Astrocyte (in vitro differentiated cells and primary cell): ENCODE measurements at regions not wholly inside any gene's neighbourhood (a gene's known extent, or its start where the extent isn't known, plus 50 kb on each side); places are given as distances from the start of the nearest gene placed in this dataset.
"Not testable (repeated sequence)": the region's sequence is repeated elsewhere in the genome, so short reads cannot be mapped to it uniquely, and the experiment has no call there.

Experiments
- DNase-seq: peaks from one replicate; pipeline ENCODE4 v3.0.0-alpha.2; 2010; ENCODE audit warnings: low read depth
- FAIRE-seq: peaks from 2 replicates; lab custom pipeline; 2011; peaks lifted over from hg19 to GRCh38; lab: Jason Lieb, UNC
- H2AFZ ChIP-seq: 2 replicates; pipeline ENCODE4 v1.6.0; 2012; ENCODE audit warnings: low read depth, low read length, inconsistent platforms
- H3K27ac ChIP-seq: 2 replicates; pipeline ENCODE4 v1.5.1; 2011; ENCODE audit warnings: low read depth, low read length, inconsistent platforms
- H3K27me3 ChIP-seq: 2 replicates; pipeline ENCODE4 v1.6.0; 2011; ENCODE audit warnings: low read length, inconsistent platforms; ENCODE audit not compliant: insufficient read depth
- H3K36me3 ChIP-seq: 2 replicates; pipeline ENCODE4 v1.5.1; 2011; ENCODE audit warnings: low read length, inconsistent platforms; ENCODE audit not compliant: insufficient read depth
- H3K4me1 ChIP-seq: 2 replicates; pipeline ENCODE4 v1.5.1; 2011; ENCODE audit warnings: low read length, inconsistent platforms; ENCODE audit not compliant: insufficient read depth
- H3K4me2 ChIP-seq: 2 replicates; pipeline ENCODE4 v1.6.0; 2012; ENCODE audit warnings: low read length, inconsistent platforms
- H3K4me3 ChIP-seq: 2 replicates; pipeline ENCODE4 v1.5.1; 2011; ENCODE audit warnings: low read depth, mild to moderate bottlenecking, low read length, inconsistent platforms; ENCODE audit not compliant: insufficient read depth
- H3K79me2 ChIP-seq: 2 replicates; pipeline ENCODE4 v1.6.0; 2012; ENCODE audit warnings: mild to moderate bottlenecking, low read length, inconsistent platforms; ENCODE audit not compliant: insufficient read depth
- H3K9ac ChIP-seq: 2 replicates; pipeline ENCODE4 v1.6.0; 2012; ENCODE audit warnings: mild to moderate bottlenecking, low read length, inconsistent platforms
- H3K9me3 ChIP-seq: 2 replicates; pipeline ENCODE4 v1.5.1; 2012; ENCODE audit warnings: low read depth, mild to moderate bottlenecking, low read length, inconsistent platforms; ENCODE audit not compliant: insufficient read depth
- H4K20me1 ChIP-seq: 2 replicates; pipeline ENCODE4 v1.6.0; 2012; ENCODE audit warnings: low read length, inconsistent platforms; ENCODE audit not compliant: insufficient read depth
- H3K27ac Mint-ChIP-seq: one replicate; pipeline ENCODE4 v1.8.0; 2021; ENCODE audit warnings: mild to moderate bottlenecking, mixed read lengths; ENCODE audit not compliant: unreplicated experiment
- H3K27me3 Mint-ChIP-seq: one replicate; pipeline ENCODE4 v1.8.0; 2021; ENCODE audit warnings: low read depth, mixed read lengths; ENCODE audit not compliant: unreplicated experiment
- H3K36me3 Mint-ChIP-seq: one replicate; pipeline ENCODE4 v1.8.0; 2021; ENCODE audit warnings: low read depth, mixed read lengths; ENCODE audit not compliant: unreplicated experiment
- H3K4me1 Mint-ChIP-seq: one replicate; pipeline ENCODE4 v1.8.0; 2021; ENCODE audit warnings: low read depth, mixed read lengths; ENCODE audit not compliant: unreplicated experiment
- H3K4me3 Mint-ChIP-seq: one replicate; pipeline ENCODE4 v1.8.0; 2021; ENCODE audit warnings: mild to moderate bottlenecking, moderate library complexity, mixed read lengths; ENCODE audit not compliant: unreplicated experiment
- H3K9me3 Mint-ChIP-seq: one replicate; pipeline ENCODE4 v1.8.0; 2021; ENCODE audit warnings: mild to moderate bottlenecking, mixed read lengths; ENCODE audit not compliant: unreplicated experiment
- CTCF ChIP-seq: IDR thresholded peaks from 2 replicates; pipeline ENCODE4 v1.5.1; 2011; ENCODE audit warnings: low read depth, mild to moderate bottlenecking, inconsistent platforms, low read length, moderate library complexity; ENCODE audit not compliant: insufficient read depth
- EZH2 ChIP-seq: IDR thresholded peaks from 2 replicates; pipeline ENCODE4 v1.6.1; 2012; ENCODE audit warnings: mild to moderate bottlenecking, low read length, inconsistent platforms; ENCODE audit not compliant: insufficient read depth

DNA sequence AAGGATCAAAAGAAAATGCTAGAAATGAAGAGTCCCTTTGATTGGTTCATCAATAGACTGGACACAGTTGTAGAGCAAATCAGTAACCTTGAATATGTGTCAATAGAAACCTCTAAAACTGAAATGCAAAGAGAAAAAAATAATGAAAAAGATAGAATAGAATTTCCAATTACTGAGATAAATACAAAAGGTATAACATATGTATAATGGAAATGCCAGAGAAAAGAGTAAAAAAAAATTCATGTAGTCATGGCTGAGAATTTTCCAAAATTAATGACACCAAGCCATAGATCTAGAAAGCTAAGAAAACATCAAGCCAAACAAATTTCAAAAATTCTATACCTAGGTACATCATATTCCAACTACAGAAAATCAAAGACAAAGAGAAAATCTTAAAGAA lies 62.0 kb upstream of the HGF start:
- H2AFZ ChIP-seq: no peak overlapping the region
- H3K27me3 ChIP-seq: no peaks in the 10 kb centered on the region
- no peaks in the 10 kb centered on the region for H4K20me1 ChIP-seq
- no peak overlapping the region for H3K4me3 ChIP-seq
- no peaks in the 10 kb centered on the region for H3K79me2 ChIP-seq
- Mint-ChIP-seq H3K4me3 (no peak overlapping the region), H3K36me3 (no peaks in the 10 kb centered on the region), H3K4me1 (peaks cover 12% of the 10 kb centered on the region), H3K27ac (no peak overlapping the region), H3K9me3 (peaks cover 20% of the 10 kb centered on the region), H3K27me3 (no peaks in the 10 kb centered on the region)
- no peaks in the 10 kb centered on the region for H3K4me1 ChIP-seq
- no peak overlapping the region for H3K27ac ChIP-seq
- no peaks in the 10 kb centered on the region for H3K9me3 ChIP-seq
- H3K36me3 ChIP-seq: no peaks in the 10 kb centered on the region
- DNase-seq (no peak), FAIRE-seq (no peak)
- no peak for TF ChIP-seq EZH2
- TF ChIP-seq CTCF: no peak
- no peak overlapping the region for H3K4me2 ChIP-seq
- no peak overlapping the region for H3K9ac ChIP-seq

- H3K27ac ChIP-seq, DNase-seq, H3K27ac Mint-ChIP-seq, H2AFZ ChIP-seq, H3K4me3 ChIP-seq, H3K36me3 ChIP-seq, H3K9ac ChIP-seq, H3K79me2 ChIP-seq, FAIRE-seq, H3K4me3 Mint-ChIP-seq, H4K20me1 ChIP-seq, H3K4me1 ChIP-seq, H3K9me3 ChIP-seq, H3K36me3 Mint-ChIP-seq, H3K27me3 Mint-ChIP-seq, H3K4me2 ChIP-seq, H3K27me3 ChIP-seq: not testable (repeated sequence)
- H3K9me3 Mint-ChIP-seq: peaks cover 20% of the 10 kb centered on the region
- H3K4me1 Mint-ChIP-seq: peaks cover 12% of the 10 kb centered on the region
Observed at GRCh38 chr7:81829511-81829910, 59.7 kb upstream of the HGF start.

GRCh38 chr7:81822811-81823210 lies 53.0 kb upstream of the HGF start:
- Histone ChIP-seq H3K9me3 (no peaks in the 10 kb centered on the region), H3K27ac (no peak overlapping the region), H3K79me2 (no peaks in the 10 kb centered on the region), H4K20me1 (no peaks in the 10 kb centered on the region), H3K4me3 (no peak overlapping the region), H3K27me3 (no peaks in the 10 kb centered on the region), H3K9ac (no peak overlapping the region), H3K36me3 (no peaks in the 10 kb centered on the region), H3K4me2 (no peak overlapping the region), H3K4me1 (no peaks in the 10 kb centered on the region), H2AFZ (no peak overlapping the region)
- TF ChIP-seq EZH2 (no peak), CTCF (no peak)
- DNase-seq: no peak
- H3K36me3 Mint-ChIP-seq: no peaks in the 10 kb centered on the region
- H3K9me3 Mint-ChIP-seq: peaks cover 2% of the 10 kb centered on the region
- H3K27me3 Mint-ChIP-seq: no peaks in the 10 kb centered on the region
- no peak for FAIRE-seq
- H3K4me1 Mint-ChIP-seq: no peaks in the 10 kb centered on the region
- H3K4me3 Mint-ChIP-seq: no peak overlapping the region
- no peak overlapping the region for H3K27ac Mint-ChIP-seq
